Dedifferentiated amniotic fluid mesenchymal stem cell (primary cell): ENCODE measurements at regions not wholly inside any gene's neighbourhood (a gene's known extent, or its start where the extent isn't known, plus 50 kb on each side); places are given as distances from the start of the nearest gene placed in this dataset.

Experiments used
- DNase-seq: peaks from one replicate; pipeline ENCODE4 v3.0.0-alpha.2; 2016; ENCODE audit errors: extremely low spot score

GRCh38 chrX:110858565-110858964, 62.9 kb upstream of the CHRDL1 start:
- DNase-seq, result no peak

- DNase-seq, result no peak
These were observed 58.0 kb upstream of the CHRDL1 start for GRCh38 chrX:110853610-110854009.

DNA sequence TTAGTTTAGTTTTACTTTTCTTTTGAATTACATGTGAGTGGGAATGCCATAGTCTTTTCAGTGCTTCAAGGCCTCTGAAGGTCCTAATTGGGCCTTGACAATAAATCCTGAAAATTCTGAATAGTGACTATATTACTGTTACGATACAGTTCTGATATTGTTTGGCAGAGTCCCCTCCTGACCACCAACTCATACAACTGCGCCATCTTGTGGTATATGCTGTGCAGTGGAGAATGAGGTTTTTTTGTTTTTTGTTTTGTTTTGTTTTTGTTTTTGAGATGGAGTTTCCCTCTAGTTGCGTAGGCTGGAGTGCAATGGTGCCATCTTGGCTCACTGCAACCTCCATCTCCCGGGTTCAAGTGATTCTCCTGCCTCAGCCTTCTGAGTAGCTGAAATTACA, 56.6 kb upstream of the CHRDL1 start:
- no peak for DNase-seq

DNA sequence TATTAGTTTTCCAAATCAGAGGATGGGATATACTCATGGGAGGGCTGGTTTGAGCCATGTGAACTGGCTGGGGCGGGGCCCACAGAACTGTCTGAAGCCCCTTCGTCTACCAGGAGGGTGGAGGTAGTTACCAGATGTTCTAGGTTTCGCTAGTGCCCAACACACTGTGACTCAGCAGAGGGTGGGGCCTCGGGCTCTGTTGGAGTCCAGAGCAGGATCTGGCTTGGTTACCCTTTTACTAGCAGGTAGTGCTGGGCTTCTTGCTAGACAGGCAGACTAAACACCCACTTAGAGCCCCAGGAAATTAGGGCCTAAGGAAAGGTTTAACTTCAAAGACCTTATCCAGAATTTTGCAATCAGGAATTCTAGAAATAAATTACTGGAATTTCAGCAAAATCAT, 56.2 kb upstream of the CHRDL1 start:
- no peak for DNase-seq

DNA sequence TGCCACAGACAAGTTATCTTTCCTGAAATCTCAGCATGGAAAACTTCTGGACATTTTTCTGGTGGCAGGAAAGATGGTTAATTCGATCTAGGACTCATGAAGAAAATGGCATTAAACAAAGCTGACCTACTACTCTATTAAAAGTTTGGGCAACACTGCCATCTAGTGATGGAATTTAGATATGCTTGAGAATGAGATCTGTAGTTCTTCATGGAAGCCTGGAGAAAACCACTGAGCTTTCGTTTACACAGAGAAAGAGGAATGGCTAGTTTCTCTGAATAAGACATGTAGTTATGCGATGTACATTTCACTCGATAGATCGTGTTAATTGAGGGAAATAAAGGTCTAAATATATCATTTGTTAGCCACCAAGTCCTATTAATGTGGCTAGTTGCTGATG, 51.7 kb upstream of the CHRDL1 start:
- peak; percentile 58 for DNase-seq

DNA sequence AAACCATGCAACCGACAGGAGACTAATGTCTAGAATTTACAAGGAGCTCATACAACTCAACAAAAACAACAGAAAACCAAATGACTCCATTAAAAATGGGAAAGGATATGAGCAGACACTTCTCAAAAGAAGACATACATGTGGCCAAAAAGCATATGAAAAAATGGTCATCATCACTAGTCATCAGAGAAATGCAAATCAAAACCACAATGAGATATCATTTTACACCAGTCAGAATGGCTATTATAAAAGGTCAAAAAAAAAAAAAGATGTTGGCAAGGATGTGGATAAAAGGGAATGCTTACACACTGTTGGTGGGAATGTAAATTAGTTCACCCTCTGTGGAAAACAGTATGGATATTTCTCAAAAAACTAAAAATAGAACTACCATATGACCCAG, 50.5 kb upstream of the CHRDL1 start:
- no peak for DNase-seq
